H4 (cell line): ENCODE measurements at regions not wholly inside any gene's neighbourhood (a gene's known extent, or its start where the extent isn't known, plus 50 kb on each side); places are given as distances from the start of the nearest gene placed in this dataset.

ENCODE experiments used
- DNase-seq: peaks from one replicate; pipeline ENCODE4 v3.0.0-alpha.2; 2015; ENCODE audit warnings: low spot score

DNA sequence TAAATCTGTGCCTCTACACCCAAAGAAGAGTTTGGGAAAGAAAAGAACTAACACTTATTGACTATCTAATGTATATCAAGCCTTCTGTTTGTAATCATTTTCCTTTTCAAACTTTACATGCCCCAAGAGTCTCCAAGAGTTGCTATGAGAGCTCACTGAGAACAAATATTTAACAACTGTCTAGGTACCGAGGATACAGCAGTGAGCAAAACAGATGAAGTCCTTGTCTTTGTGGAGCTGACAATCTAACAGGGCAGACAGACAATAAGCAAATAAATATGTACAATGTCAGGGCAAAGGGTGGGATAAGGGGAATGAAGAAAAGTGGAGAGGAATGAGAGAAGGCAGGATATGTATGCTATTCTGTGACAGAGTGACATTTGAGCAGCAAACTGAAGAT lies 64.8 kb upstream of the KSR1 start:
- no peak for DNase-seq

DNA sequence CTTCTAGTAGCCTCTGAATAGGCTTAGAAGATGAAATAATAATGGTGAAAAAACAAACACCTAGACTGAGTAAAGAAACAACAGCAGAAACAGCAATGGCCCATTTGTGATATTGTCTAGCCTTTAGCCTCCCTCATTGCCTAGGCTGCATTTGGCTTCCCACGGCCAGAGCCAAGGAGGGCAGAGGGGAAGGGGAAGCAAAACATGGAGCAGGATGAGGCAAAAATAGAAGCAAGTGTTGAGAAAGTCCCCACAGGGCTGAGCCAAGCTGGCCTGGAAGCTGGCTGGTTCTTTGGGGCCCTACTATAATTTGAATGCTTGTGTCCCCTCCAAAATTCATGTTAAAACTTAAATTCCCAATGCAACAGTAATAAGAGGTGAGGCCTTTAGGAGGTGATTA lies 60.2 kb upstream of the KSR1 start:
- DNase-seq, result no peak

DNA sequence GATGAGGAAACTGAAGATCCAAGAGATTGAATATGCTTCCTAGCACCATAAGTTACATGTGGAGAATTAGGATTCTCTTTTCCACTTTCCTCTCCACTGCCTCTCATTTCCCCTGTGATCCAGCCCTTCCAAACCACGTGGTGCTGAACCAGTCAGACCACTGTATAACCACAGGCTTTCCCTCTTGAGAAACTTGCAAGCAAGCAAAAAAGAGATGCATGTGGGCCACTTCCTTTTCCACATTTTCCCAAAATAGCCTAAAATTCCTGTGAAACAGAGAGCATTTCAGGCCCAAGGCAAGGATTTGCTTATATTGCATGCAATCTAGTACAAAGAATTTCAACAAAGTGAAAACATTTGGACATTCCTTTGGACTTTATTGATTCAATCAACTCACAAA lies 59.3 kb upstream of the KSR1 start:
- no peak for DNase-seq

DNA sequence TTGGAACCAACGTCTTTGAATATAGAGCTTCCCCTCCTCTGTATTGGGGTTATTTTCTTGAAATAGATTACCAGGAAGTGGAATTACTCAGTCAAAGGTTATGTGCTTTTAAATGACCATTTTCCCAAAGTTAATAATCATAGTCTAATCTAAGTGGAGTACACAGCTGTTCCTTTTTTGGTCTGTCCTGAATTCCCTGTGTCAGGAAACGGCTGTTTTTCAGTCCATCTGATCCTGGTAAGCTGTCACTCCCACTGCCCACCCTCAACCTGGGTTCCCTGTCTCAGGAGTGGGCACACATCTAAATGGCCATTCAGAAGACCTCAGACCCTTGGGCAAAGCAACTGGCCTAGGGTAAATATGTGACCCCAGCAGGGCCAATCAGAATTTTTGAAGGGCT lies 57.6 kb upstream of the KSR1 start:
- DNase-seq, result no peak

DNA sequence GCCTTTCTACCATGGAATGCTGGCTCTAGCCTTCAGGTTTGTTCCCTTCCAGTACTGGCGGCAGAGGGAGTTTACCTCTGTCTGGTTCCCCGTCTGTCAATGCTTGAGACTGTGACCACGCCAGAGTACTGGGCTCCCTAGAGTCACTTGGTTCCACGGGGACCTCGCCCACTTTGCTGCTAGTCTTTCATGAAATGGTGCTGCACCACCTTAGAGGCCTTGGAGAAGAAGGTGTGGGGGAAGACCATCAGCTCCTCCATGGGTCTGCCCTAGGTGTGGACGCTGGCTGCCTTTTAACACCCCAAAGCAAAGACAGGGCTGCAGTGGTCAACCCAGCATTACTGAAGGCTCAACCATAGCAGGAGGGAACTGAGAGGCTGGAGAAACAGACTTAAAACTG lies 55.3 kb upstream of the KSR1 start:
- DNase-seq, result no peak

DNA sequence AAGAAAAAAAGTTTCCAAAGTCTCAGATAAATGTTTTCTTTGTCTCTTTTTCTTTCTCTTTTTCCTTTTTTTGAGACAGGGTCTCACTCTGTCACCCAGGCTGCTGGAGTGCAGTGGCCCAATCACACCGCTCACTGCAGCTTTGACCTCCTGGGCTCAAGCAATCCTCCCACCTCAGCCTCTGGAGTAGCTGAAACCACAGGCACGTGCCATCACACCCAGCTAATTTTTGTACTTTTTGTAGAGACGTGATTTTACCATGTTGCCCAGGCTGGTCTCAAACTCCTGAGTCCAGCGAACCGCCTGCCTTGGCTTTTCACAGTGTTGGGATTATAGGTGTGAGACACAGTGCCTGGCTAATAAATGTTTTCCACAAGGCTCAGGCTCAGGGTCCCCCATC lies 53.3 kb upstream of the KSR1 start:
- no peak for DNase-seq

DNA sequence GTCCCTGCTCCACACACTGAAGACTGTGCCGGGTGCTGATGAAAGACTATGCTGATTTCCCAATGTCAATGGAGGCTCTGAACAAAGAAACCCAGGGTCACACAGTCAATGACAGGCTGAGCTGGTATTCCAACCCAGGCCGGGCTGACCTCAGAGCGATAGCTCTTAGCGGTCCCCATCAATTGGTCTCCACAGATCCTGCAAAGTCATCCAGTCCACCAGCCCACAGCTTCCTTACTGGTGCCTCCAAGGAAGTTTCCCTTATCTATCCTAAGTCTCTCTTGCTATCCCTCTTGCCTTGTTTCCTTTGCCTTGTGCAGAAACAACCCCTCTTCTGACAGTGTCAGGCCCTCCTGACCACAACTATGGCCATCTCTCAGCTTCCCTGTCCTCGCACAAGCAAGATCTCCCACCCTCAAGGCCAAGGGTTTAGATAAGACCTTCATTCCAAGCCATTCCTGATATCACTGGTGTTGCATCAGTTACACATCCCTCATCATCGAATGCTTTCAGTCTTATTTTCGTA lies 52.7 kb upstream of the KSR1 start:
- DNase-seq, result no peak

DNA sequence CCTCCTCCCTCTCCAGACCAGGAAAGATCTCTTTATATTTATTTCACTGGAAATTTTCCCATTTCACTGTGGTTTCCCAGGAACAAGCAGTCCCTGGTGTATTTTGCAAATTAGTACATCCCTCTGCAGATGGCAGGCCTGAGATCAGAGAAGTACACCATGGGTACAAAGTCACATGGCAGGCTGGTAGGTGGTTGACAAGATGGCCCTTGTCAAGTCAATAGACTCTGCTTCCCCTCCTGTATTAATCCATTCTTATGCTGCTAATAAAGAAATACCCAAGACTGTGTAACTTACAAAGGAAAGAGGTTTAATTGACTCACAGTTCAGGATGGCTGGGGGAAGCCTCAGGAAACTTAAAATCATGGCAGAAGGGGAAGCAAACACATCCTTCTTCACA lies 51.6 kb upstream of the KSR1 start:
- DNase-seq, result no peak
